NCI-H446 (cell line): ENCODE measurements at regions not wholly inside any gene's neighbourhood (a gene's known extent, or its start where the extent isn't known, plus 50 kb on each side); places are given as distances from the start of the nearest gene placed in this dataset.

Experiments used
- DNase-seq, 2 experiments: peaks; one replicate each; lab custom pipeline; 2025; lab: John Stamatoyannopoulos, UW

DNA sequence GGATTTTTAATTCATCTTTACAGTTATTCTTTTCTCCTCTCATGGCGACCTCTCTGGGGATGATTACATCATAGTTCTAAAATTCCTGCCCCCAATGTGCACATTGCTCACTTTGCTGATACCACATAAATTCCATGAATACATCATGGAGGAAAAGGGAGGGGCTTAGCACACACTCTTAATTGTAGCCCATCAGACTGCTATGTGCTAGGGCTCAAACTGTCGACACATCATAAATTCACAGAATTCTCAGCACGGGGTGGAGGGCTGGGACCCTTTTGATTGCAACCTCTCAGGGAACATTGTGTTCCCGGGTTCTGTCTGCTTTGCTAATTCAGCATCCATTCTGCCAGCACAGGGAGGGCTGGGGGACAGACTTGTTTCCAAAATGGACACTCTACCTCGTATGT, 592.9 kb downstream of the BCOR start:
- no peak for DNase-seq

DNA sequence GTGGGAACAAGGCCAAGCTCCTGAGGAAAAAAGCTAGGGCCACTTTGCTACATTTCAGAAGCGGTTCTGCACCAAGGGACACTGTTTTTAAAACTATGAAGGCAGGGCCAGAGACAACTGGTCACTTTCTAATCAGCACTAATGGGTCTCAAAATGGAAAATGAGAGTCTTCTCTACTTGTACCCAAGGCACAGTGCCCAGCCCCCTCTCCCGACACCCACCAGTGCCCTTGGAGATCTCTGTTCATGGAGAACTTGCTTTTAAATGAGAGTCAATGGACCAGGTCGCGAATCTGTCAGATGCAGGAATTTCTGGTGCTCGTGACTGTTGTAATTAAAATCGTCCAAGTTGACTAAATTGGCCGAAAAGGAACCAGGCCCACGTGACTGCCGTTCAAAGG, 591.6 kb downstream of the BCOR start:
- DNase-seq, result no peak

DNA sequence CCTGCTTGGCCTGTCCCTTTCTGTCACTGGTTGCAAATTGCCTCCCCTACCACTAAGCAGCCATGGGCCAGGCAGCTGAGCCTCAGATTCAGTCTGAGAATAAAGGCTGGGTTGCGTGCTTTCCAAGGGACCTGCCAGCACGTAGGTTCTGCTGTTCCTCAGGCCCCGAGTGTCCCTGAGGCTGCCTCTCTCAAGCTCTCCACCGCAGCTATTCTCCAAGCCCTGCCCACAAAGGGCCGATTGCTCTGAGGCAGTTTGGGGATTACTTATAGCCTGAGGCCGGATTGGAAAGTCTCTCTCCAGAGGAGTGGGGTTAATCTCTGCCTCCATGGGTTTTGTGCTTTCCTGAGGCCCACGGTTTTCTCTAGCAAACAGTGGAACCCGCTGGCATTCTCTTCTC, 590.7 kb downstream of the BCOR start:
- no peak for DNase-seq

DNA sequence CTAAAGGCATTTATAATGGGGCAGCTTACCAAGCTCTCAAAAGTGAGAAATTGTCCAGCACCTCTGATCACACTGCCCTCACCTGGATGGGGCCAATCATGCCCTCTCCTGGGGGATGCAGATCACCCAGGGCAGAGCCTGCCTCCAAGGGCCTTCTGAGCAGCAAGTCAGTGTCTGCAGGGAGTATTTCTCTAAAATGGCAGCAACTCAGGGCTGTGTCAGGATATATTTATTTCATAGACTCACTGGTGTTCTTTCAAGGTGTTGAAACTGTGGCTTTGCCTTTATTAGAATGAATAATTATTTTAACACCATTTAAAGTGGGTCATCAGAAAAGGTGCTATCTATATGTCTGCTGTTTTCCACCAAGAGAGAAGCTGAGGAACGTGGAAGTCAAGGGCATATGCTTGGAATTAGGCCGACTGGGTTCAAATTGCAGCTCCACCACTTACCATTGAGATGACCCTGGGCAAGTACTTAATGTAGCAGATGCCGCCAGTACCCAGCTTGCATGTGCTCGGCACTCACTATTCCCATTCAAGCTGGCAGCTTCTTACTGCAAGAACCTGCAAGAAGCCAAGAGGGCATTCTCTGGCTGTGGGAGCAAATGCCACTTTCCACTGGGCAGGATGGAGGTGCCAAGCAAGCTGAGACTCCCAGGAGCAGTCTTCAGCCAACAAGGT, 590.0 kb downstream of the BCOR start:
- DNase-seq, result no peak

DNA sequence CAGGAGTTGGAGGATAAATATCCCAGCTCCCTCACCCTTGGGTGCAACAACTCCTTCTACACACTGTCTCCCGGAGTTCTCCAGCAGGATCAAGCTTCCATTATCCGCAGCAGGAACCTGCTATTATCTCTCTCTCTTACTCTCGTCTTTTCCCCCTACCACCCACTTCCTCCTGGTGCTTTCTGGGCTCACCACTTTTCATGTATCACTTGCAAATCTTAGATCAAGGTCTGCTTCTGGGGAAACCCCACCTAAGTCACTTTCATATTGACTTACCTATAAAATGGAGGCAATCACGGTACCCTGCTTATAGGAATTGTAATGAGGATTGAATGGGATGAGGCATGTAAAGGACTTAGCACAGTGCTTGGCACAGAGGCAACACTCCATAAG, 589.5 kb downstream of the BCOR start:
- no peak for DNase-seq

DNA sequence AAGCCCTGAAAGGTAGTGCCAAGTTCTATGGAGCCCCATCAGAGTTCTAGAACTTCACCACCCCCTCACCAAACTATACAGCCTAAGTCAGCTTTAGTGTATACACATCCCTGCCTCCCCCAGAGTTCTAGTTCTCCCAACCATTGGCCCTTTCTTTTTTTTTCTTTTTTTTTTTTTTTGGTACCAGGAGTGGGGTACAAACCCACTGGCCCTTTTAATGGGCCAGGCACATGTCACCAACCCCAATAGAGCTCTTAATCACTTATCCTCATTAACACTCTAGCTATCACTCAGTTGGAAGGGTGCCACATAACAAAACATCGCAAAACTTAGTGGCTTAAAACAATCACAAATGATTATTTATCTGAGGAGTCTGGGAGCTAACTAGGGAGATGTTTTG, 588.6 kb downstream of the BCOR start:
- no peak for DNase-seq

DNA sequence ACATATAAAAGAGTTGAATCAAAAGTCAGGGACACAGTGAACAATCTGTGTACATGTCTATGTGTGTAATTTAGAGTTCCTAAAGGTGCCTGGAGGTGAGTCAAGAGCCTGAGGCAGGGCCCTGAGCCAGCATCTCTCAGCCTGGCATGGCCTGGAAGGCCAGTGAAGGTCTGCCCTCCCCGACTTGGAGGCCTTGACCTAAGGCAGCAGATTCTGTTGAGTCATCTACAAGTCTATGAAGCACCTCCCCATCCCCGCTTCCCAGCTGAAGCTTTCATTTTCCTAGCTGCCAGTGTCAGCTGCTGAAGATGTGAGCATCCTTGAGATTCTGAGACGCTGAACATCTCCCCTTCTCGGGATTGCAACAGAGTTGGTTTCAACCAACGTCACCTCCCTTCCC, 583.9 kb downstream of the BCOR start:
- DNase-seq, result no peak

DNA sequence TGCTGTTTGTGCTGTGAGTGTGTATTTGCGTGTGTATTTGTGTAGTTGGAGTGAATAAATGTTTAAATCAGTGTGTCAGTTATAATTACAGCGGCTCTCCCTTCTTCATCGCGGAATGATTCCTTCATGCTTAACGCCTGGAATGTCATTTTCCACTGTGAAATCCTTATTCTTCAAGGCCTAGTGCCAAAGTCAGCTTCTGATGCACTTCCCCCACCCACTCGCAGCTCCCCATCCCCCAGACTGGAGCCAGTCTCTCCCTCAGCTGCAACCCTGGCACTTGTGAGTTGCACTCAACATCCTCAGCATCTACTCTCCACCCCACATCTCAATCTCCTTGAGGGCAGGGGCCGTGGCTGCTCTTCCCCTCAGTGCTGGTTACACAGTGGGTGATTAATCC, 583.0 kb downstream of the BCOR start:
- no peak for DNase-seq

DNA sequence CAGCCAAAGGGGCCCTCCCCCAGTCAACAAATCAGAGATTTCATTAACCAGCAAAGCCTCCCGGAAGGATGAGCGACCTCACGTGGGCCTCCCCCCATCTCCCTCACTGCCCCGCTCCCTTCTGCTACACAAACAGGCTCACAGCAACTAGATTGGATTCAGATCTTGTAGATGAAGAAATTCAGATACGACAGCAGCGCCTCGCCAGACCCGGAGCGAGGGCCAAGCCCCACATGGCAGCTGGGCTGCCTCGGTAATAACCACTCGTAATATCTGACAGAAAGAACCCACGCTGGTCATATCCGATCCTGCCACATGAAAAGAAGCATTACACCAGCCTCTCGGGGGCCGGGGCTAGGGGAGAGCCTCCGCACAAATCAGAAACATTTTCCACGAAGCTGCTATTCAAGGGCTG, 581.3 kb downstream of the BCOR start:
- DNase-seq, result no peak

DNA sequence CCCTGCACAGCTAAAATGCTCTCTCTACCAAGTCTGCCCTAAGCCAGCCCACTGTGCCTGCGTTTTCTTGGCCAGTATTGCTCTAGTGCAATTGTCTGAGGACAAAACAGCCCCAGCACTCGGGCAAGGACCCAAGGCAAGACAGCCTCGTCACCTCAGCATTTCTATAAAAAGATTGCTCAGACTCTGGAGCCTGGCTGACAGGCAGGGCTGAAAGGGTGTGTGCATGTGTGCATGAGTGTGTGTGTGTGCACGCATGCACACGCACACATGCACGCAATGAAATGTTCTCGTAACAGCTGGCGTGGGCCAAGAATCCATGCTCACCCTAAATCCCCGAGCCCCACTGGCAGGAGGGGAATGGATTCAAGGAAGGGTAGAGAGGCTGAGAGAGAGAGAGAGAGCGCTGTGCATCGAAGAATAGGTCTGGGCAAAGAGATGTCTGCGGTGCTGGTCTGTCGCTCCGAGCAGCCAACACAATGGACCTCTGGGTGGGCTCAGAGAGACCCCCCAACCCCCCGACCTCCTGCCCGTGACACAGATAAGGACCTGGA, 579.2 kb downstream of the BCOR start:
- peak in 1 of 2 experiments; percentile 57 for DNase-seq

DNA sequence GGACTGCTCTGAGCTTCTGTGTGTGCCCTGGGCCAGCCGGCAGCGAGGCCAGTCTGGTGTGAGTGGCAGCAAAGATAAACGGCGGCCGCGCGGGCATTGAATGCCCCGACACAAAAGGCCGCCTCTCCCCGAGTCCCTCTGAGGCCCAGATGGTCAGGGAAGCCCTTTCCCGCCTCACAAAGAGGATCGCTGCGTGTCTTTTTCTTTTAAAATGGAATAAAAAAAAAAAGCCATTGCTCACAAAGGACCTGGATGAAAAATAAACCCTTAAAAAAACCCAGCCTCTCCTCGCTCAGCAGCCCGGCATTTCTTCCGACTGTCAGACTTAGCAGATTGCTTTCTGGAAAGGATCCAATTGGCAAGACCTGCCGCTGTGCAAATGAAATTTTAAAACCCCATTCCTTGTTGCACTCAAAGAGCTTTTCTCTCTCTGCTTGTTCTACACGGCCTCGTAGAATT, 578.7 kb downstream of the BCOR start:
- peak; percentile 21 to 79 for DNase-seq

DNA sequence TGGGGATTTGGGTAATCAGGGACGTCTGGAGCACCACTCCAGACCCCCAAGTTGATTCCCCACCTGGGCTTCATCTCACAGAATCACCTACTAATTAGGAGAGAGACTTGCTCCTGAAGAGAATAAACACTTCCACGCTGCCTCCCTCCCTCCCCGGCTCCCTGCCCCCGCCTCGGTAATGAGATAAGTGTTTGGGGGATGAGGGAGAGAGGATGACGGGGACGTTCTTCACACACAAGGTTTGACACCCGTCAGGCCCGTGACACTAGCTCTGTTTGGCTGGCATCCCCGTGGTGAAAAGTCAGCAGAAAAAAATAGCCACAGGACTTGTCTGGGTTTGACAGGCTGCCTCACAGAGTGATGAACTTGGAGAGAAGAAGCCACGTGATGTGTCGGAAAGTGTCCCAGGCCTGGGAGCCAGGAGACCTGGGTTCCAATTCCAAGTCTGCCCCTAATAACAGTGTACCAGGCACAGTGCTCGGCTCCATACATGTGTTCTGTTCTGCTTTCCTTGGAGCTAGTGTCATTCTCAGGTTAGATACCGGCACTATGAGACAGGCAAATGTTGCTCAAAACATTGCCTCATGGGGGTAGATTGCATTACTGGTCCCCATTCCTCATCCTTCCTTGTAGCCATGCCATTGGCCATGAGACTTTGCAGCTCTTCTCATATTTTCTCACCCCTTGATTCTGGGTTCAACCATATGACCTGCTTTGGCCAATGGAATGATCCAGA, 578.0 kb downstream of the BCOR start:
- DNase-seq, result no peak

DNA sequence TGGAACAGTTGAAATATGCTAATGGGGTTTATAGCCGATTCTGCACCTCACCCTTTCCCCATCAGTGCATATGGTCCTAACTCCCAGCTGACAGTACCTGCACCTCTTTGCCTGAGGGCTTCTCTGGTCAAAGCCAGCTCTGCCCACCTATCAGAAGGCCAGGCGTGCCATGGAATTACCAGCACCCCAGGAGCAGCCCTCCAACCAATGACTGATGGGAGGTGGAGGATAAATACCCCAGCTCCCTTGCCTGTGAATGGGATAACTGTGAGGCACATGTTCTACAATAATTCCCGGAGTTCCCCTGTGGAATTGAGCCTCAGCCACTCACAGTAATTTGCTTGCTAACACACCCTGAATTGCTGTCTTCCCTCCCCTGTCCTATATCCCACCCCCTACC, 572.0 kb downstream of the BCOR start:
- no peak for DNase-seq

DNA sequence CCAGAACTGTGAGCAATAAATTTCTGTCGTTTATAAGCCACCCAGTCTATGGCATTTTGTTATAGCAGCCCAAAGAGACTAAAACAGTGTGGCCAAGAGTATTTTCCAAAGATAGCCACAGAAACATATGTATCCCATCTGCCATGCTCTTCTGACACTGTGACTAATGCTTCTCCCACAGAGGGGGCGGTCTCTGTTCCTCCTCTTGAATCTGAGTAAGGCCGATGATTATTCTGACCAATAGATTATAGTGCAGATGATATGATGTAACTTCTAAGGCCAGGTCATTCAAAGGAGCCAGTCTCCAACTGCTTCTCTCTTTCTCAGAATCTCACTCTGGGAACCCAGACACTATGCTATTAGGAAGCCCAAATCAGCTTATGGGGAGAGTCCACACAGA, 570.7 kb downstream of the BCOR start:
- DNase-seq, result peak; percentile 56 to 64

DNA sequence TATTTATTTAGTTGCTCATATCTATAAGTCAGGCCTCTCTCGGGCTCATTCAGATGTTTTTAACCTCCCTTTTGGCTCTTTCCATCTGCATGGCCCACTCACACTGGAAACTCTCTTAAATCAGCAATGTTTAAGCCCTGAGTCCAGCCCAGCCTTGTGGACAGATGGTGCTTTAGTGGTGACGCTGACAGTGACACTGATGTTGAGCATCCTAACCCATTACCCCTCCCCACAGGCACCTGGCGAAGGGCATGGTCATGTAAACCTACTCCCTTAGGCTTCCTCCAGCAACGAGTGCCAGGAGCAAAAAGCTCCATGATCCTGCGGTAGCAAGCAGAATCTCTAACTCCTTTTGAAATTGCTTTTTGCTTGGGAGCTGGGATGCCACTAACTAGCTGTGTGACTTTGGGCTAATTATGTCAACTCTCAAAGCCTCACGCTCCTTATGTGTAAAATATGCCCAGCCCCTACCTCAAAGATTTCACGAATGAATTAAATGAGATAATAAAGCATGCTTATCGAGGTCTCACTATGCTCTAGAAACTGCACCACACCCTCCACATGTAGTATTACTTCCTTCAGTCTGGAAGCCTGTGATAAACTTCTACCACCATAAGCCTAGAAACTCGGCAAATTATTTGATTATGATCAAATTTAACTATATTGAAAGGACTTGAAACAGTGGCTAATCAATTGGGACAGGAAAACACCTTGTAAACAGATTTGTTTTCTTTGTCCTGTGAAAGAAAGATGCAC, 569.4 kb downstream of the BCOR start:
- DNase-seq, result peak in 1 of 2 experiments; percentile 1

DNA sequence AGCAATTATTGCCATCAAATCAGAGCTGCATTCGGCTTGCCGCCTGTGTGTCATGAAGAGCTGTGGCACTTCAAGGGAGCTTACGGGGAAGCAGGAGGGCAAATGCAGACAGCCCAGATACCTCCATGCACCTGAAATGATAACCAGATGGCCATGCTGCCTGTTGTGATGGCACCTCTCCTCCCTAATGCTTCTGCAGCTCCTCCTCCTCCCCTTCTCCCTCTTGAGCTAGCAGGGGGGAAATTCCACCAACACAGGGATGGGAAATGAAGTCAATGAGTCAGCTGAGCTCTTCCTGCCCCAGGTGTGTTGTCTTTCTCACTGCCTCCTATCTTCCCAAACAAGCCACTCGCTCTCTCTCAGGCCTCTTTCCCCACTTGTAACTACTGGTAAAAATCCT, 565.0 kb downstream of the BCOR start:
- no peak for DNase-seq

DNA sequence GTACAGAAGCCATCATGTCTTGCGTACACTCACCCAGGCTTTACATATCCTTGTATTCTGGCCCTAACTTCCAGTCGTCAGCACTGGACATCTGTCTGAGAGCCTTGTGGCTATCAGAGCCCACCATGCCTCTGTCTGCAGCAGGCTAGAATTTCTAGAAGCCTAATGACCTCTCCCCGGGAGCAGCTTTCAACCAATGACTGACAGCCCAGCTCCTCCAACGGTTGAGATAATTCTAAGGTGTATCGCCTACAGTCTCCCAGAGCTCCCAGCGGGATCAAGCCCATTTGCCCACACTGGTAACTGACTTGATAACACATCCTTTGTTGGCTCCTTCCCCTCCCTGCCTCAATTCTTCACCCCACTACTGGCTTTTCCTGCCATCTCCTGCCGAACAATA, 562.8 kb downstream of the BCOR start:
- DNase-seq, result no peak

DNA sequence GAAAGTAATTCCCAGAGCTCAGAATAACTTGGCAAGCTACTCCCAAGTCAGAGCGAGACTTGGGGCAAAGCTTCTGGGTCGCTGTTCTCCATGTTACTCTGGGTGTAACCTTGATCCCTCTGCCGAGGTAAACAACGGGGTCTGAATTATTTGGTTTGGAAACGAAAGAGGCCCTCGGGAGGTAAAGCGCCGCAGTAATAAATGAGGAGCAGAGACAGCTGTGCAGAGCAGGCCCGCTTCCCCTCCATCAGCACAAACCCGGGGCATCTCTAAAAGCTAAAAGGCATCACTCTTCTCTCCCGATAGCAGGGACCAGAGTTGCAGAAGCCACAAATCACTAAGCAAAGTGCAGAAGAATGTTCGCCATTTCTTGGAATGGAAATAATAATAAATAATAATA, 561.5 kb downstream of the BCOR start:
- no peak for DNase-seq

DNA sequence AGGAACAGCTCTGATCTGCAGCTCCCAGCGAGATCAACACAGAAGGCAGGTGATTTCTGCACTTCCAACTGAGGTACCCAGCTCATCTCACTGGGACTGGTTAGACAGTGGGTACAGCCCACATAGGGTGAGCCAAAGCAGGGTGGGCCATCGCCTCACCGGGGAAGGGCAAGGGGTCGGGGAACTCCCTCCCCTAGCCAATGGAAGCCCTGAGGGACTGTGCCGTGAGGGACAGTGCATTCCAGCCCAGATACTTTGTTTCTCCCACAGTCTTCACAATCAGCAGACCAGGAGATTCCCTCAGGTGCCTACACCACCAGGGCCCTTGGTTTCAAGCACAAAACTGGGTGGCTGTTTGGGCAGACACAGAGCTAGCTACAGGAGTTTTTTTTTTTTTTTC, 555.9 kb downstream of the BCOR start:
- DNase-seq, result no peak

DNA sequence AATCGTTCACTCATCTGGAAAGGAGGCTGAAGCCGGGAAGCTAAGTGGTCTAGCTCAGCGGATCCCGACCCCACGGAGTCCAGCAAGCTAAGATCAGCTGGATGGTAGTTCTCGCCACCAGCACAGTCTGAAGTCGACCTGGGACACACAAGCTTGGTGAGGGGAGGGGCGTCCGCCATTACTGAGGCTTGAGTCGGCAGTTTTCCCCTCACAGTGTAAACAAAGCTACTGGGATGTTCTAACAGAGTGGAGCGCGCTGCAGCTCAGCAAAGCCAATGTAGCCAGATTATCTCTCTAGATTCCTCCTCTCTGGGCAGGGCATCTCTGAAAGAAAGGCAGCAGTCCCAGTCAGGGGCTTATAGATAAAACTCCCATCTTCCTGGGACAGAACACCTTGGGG, 555.4 kb downstream of the BCOR start:
- DNase-seq, result no peak

DNA sequence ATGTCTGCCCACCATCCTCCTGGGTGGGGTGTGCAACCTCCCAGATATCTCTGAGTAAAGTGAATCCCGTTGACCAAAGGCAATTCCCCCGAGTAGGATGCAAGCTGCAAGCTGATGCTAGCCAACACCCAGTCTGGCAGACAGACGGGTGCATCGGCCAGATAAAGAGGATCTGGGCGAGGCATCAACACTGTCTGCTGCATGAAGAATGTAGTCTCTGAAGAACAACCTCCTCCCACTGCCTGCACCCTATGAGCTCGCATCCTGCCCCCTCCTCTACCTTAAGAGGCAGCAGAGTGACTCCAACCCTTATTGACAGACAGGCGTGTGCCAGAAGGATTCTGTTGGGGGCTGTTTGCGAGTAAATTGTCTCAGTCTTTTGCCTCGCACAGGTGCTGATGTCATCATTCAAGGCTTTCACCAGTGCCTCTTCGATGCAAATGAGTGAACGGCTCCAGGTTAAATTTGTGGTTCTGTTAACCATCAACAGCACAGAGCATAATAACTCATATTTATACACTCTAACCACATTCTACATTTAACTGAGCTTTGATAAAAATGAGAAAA, 546.9 kb downstream of the BCOR start:
- DNase-seq, result peak in 1 of 2 experiments; percentile 1

DNA sequence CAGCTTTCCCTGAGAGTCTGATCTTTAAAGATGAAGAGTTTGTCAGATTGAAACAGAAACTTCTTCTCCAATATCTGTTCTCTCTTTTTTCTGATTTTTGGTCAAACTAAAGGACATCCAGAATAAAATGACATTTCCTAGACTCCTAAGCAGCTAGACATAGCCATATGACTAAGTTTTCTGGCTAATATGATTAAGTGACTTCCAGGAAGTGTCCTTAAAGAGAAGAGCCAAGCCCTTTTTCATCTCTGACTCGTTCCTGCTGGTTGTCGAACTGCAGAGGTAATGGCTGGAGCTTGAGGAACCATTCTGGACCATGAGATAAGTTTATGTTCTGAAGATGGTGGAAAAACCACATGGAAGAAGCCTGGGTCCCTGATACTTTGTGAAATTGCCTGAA, 546.0 kb downstream of the BCOR start:
- DNase-seq, result no peak
